GM21619 (cell line): ENCODE measurements at regions not wholly inside any gene's neighbourhood (a gene's known extent, or its start where the extent isn't known, plus 50 kb on each side); places are given as distances from the start of the nearest gene placed in this dataset.

Experiments used
- ATAC-seq: cut with Tn5 transposase; IDR thresholded peaks from one replicate; pipeline ENCODE4 v1.9.1; 2021; ENCODE audit not compliant: unreplicated experiment

DNA sequence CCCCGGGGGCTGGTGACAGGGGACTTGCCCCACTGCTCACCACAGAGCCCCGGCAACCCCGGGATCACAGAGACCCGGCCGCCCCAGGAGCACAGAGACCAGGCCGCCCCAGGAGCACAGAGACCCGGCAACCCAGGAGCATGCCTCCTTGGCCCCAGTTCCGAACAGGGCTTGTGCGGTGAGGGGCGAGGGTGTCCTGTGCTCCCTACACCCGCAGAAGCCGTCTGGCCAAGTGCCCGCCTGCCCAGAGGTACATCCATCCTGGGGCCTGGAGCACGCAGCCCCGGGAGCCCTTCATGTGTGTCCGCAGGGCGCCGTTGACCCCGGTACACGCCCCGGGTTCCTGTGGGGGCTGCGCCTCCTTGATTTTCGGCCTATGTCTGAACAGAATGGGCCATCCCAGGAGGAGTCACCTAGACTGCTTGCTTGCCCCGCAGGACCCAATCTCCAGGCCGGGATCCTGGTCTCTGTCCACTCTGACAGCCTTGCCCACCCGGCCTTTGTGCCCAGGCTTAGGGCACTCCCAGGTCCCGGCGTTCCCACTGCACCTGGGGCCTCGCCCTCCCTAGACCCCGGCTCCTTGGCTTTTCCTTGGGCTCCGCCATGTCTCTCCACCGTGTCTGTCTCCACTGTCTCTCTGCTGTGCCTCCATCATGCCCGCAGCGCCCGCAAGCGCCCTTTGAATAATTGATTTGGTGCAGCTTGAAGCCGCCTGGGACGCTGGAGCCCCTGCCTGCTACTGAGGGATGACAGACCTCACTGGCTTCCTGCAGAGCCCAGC lies 219.8 kb downstream of the ERMARD start:
- no peak for ATAC-seq

DNA sequence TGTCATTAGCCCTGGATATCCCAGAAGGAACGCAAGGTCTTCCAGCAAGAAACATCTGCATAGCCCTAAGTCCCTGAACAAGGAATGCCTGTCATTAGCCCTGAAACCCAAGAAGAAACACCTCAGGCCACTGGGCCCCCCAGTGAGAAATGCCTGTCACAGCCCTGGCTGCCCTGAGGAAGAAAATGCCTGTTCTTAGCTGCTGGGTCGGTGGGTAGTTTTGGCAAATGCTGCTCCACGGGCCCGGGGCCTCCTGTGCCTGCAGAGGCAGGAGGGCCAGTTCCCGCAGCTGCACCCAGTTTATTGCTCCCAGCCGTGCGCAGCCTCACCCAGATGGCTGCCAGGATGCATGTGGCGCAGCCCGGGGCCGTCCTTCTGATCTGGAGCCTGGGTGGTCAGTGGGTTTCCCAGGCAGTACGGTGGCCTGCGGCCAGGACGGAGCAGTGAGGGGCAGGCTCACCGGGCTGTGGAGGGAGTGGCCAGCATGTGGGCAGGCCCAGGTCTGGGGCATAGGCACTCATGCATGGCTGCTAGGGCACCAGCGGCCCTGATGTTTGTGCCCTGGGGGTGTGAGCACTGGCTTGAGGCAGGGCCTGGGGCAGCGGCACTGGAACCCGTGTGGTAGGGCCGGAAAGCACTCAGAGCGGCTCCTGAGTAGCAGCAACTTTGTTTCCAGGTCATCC lies 219.0 kb downstream of the ERMARD start:
- ATAC-seq, result no peak

DNA sequence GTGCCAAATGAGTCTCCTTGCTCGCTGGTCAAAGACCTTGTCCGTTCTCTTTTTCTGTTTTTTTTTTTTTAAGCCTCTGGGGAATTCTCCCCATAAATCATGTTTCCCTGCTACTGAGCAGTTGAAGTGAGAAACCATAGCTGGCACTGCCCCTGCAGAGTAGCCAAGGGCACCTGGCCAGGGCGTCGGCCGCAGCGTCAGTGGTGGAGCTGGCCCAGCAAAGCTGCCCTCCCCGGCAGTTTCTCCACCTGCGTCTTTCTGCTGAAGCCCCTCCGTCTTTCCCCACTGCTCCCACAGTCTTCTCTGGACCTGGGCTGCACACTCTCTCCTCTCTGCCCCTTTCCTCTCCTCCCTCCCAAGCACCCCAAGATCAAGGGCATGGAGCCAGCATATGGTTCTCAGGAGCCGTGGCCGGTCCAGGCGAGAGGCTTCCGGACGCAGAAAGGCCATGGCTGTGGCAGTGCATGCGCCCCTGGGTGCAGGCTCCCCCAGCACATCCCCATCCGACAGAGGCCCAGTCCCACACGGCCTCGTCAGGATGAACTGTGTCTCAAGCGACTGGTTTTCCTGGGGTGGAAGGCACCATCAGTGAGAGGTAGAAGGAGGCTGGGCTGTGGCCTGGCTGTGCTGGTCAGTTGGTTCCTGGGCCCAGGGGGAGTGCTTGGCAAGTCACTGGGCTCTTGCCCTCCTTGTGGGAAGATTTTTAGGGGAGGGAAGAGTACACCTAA lies 218.1 kb downstream of the ERMARD start:
- ATAC-seq, result no peak

DNA sequence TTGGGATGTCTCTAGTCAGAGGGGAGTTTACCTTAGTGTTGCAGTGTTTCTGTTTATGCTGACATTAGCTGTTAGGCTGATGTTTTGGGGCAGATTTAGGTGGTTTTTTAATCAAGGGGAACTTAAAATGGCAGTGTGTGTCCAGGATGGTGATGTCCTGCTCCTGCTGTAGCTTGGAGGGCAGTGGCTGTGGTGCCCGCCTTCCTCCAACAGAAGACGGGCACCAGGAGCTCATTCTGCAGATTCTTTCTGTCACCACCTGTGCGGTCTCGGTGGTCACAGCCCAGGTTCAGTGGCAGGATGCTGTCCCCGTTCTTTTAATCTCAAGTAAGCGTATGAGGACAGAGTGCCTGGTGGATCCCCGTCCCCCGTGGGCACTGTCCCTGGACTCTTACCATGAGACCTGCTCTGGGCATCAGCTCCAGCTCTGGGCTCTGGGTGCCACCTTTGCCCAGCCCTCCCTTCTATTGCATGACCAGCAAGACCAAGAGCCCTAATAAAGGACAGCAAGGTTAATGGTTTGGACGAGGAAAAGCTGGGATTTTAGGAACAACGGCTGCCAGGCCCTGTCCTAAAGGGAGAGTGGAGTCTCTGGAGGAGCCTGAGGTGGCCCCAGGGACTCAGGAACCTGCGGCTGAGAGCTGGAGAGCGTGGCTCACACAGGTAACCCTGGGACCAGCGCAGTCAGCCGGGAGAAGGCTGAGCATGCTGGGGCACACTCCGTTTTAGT lies 217.3 kb downstream of the ERMARD start:
- no peak for ATAC-seq

DNA sequence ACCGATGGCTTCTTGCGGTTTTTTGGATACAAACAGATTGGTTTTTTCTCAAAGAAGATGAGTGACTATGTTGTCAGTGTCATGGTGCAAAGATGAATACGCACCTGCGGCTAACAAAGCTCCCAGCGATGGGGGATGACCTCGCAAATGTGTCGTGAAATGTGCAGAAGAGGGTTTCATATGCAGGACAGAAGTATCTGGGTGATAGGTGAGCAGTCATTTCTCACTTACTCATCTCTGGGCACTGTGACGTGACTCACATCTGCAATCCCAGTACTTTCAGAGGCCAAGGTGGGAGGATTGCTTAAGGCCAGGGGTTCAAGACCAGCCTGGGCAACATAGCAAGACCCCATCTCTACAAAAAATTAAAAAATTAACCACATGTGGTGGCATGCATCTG lies 216.3 kb downstream of the ERMARD start:
- ATAC-seq, result no peak

DNA sequence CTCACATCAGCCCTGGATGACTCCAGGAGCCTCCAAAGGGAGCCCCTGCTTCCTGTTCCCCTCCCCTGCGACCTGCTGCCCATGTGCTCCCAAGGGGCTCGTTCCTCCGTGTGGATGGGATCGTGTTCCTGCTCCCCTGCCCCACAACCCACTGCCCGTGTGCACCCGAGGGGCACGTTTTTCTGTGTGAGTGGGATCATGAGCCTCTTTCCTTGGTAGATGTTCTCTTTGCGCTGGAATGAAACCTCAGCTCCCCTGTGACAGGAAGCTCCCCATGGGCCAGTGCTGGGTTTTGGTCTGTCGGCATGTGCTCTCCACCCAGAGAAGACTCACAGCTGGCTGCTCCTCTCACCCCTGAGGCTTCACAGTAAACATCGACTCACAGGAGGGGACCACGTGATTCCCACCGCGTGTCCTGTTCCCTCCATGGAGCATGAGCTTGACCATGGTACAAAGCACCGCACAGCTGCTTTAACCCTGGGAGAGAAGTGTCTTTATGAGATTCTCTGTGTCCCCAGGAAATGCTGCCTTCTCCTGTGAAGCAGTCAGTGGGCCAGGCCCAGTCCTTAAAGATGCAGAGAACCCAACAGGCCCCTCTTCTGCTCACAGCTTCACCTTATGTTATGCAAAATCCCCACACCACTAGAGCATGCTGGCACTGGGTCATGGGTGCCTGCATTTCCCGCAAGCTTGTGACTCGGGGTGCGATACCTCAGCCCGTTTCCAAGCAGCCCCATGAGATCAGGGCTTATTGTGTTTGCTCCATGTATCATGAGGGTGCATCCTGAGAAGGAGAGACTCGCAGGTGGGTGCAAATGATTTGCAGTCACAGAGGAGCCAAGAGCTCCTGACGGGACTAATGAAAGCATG lies 215.1 kb downstream of the ERMARD start:
- no peak for ATAC-seq

DNA sequence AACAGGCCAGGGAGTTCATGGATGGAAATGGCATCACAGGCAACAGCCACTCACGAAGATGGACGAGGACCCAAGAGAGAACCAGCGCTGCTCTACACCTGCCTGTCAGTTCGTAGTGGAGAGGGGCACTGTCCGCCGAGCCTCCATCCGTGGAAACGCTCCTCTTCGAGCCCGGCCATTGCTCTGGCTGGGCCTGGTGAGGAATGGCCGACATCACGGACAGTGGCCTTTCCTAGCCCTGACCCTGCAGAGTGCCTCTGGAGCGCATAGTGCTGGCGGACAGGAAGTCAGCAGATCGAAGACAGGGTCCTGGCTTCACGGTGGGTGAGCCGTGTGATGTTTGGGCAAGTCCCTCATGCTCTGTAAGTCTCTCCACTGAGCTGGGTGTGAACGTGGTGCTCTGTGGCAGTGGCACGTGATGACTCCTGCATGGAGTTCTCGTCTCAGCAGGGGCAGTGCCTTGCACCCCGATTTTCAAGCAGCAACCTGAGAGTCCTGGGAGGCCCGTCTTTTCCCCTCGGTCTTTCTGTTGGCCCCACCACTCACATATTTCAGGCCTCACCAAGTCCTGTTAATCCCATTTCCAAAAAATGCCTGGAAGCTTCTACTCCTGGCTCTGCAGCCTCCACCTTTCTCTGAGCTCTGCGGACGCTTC lies 214.4 kb downstream of the ERMARD start:
- ATAC-seq, result no peak

DNA sequence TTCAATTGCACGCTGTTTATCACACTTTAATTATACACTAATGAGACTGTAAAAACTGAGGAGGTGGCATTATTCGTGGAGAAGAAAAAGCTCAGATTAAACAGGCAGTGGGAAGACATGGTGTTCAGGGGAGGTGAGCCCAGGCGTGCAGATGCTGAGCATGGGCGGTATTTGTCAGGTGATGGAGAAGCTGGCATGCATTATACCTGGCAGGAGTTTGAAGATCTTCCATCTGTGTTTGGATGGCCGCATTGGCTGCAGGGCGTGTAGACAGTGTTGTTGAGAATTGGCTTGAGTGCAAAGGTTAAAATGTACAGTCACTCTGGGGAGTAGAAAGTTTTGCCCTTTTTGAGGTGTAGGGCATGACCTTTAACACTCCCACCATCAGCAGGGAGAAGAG lies 213.8 kb downstream of the ERMARD start:
- ATAC-seq, result no peak

DNA sequence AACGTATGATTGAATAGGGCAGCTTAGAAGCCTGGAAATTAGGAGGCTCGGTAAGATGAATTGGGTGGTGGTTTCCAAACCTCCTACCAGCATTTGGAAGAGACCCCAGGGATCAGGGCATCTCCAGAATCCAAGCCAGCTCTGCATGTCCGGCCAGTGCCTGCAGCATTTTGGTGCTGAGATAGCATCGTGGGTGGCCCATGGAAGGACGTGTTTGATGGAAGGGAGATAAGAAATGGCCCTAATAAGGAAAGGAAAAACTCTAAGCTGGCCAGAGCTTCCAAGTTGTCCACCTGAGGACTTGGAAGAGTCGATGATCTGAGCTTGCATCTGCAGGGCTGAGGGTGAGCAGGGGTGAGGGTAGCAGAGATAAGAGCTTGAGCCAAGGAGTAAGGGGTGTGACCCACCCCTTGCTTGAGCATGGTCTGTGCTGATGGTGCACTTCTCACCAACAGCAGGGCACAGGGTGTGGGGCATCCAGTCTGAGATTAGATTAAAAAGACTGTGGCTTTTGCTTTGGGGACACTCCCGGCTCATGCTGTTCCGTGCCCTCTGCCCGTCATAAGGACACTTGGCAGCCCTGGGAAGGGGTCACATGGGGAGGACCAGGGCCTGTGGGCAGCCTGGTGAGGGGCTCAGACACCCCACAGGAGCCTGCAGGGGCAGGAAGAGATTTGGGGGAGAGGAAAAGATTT lies 213.2 kb downstream of the ERMARD start:
- ATAC-seq, result no peak

DNA sequence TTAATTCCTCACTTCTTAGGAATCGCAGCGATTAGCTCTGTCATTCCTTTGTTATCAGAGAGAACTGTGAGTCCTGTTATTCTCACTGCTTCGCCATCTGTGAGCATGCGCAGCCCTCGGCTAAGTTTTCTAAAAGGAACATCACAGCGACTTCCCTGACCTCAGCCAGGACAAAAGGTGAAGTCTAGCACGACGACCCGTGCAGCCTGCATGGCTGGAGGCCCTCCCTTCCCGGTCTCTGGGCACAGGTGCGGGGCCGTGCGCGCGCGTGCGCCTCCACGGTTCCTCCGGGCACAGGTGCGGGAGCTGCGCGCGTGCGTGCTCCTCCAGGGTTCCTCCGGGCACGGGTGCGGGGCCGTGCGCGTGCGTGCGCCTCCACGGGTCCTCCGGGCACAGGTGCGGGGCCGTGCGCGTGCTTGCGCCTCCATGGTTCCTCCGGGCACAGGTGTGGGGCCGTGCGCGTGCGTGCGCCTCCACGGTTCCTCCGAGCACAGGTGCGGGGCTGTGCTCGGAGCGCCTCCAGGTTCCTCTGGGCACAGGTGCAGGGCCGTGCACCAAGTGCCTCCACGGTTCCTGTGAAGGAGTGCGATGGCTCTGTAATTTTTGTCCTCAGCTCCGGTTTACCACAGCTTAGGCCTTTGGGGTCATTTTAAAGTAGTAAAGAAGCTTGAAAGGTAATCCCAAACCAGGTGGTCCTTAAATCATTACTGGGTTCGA lies 212.3 kb downstream of the ERMARD start:
- ATAC-seq, result no peak

DNA sequence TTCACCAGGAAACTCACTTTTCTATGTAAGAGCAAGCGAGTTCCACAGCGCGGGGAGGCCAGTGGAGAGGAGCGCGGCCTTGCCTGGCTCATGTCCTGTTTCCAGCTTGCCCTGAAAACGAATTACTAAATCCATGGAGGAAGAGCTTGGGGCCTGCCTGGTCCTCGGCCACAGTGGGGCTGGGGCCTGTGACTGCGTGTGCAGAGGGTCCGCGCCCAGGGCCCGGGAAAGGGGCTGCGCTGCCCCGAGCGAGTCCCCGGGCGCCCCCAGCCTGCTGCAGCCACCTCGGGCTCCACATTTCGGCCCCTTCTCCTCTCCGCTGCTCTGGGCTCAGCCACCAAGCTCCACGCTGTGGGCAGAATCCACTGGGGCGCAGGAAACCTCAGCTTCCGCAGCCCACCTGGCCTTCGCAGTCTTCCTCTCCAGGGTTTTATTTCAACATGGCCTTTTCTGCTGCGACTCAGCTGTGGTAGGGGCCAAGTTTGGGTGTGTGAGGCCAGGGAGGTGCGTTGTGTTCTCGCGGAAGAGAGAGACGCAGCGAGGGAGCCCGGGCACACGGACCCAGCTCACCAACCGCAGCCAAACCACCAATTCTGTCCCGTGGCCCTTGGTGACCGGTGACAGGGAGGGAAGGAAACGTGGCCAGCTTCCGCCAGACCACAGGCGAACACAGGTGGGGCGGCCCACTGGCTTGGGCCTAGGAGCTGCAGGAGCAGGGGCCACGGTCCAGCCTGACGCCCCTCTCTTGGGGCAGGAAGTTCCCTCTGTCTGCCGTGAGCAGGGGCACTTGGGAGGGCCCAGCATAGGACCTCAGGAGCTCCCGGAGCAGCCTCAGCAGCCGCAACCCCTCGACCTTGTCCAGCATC lies 211.4 kb downstream of the ERMARD start:
- ATAC-seq, result no peak

DNA sequence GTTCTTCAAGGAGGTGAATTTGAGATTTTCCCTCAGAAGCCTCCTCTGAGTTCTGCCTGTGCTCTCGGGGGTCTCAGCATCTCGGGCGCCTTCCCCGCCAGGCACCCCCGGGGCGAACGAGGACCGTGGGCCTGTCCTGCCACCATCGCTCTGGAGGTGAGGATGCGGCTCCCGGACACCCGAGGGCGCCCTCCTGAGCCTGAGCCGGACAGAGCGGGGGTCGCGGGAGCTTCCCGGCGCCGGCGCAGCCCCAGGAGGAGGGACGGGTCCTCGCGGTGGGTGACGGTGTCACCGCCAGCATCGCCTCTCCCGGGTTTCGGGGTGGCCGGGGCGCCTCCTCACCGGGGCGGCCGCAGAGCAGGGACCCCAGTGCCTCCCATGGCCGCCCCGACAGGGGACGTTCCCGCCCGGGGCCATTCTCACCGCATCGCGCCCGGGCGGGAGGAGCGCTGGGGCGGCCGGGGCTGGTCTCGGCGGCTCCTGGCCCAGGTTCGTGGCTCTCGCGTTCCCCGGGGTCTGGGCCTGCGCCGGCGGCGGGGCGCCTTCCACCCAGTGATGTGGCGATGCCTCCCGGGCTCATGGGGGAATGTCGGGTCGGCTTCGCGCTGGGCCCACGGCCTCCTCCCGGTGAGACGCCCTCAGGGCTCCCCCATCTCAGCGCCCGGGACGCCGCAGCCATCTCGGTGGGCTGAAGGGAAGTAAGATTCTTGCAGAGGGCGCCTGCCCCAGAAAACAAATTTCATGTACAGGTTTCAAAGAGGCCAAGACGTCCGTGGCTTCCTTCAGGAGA lies 210.5 kb downstream of the ERMARD start:
- no peak for ATAC-seq

DNA sequence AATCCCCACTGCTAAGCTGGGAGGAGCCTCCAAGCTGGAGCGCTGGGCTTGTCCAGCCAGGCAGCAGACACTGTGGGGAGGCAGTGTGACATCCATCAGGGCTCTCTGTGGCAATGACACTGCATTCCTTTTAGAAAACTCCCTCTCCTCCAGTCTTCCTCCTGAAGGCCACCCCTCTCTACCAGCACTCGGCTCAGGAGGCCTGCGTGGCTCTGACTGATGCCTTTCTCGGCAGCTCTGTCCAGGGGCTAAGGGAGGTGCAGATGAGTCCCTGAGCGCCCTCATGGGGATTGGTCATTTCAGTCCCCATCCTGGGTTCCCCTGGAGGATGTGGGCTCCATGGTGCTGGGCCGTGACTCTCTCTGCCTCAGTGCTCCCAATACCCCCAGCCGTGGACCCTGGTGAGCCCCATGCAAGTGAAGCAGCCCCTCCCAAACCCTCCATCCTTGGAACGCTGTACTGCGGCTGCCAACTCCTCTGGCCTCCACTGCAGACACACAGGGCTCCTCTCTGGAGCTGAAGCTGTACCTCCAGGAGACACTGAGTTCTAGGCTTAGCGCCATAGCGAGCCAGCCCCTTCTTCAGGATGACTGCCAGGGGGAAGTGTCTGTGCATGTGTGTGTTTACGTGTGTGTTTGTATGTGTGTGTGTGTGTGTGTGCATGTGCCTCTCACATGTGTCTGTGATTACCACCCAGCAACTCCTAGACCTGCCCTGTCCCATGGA lies 209.6 kb downstream of the ERMARD start:
- ATAC-seq, result no peak

DNA sequence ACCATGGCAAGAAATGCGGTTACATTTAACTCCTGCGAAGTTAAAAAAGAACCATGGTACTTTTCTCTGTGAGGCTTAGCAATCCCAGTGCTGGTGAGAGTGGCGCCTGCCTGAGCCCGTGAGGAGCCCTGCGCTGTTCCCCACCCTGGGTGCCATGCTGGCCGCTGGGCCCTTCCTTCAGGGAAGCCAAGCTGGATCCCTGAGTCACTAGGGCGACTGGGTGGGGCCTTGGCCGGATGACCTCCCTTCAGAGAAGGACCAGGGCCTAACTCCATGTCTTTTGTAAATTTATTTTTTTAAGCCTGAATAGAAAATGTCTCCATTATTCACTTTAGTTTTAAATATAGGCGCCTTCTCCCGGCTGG lies 209.1 kb downstream of the ERMARD start:
- no peak for ATAC-seq

DNA sequence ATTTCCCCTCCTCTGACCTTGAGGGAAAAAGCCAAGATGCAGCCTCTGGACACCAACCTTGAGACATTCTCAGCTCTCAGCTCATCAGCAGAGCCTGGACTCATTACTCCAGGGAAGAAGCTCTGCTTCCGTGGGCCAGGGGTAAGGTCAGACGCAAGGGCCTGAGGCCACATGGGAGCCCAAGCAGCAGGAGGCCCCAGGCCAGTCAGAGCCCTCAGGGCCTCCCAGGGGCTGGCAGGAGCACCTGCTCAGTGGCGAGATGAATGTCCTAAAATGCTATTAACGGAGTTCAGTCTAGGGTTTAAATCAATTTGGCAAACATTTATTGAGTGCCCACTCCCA lies 208.6 kb downstream of the ERMARD start:
- no peak for ATAC-seq
